ENCODE measurements at regions not wholly inside any gene's neighbourhood (a gene's known extent, or its start where the extent isn't known, plus 50 kb on each side); places are given as distances from the start of the nearest gene placed in this dataset.

DNA sequence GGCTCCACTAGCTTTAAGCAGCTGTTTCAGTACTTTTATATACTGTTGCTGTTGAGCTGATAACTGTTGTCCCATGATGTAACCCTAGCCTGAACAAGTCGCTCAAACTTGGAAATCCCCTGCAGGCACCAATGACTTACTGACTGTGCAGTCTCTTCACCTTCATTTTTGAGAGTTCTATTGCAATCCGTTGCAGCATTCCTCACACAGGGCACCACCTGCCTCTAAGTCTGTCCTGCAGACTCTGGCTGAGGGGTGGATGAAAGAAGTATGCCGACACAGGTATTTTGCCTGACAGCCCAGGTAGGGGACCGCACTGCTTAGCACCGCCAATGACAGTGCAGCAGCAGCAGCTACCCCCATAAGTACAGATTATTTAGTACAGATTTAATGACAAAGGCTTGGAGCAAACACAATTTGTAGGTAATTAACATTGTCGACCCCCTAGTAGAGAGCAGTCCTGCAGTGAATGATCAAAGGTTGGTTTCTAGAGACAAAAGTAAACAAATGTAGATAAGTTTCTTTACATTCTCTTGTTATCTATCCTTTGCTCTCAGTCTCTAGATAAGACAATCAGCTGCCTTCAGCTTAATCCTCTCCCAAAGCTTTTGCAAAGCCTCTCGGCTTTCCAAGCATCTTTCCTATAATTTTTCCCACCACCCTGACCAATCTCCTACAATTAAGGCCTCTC, 205.0 kb downstream of the PABPC4L start:
- DNase-seq (ENCODE audit: low spot score) (no peak), ATAC-seq (ENCODE audit: insufficient number of reproducible peaks, low FRiP score, low read depth) (no peak)
- no peaks in the 10 kb centered on the region for H3K36me3 ChIP-seq
- H3K27ac ChIP-seq = no peak overlapping the region
- no peaks in the 10 kb centered on the region for H3K27me3 ChIP-seq (replicated peaks; ENCODE audit: insufficient read depth)
- H3K9me3 ChIP-seq = no peaks in the 10 kb centered on the region
- H3K4me1 ChIP-seq (ENCODE audit: control insufficient read depth in 1 of 2, low read depth in 2 of 2) = no peaks in the 10 kb centered on the region
- TF ChIP-seq, protein P1, sequence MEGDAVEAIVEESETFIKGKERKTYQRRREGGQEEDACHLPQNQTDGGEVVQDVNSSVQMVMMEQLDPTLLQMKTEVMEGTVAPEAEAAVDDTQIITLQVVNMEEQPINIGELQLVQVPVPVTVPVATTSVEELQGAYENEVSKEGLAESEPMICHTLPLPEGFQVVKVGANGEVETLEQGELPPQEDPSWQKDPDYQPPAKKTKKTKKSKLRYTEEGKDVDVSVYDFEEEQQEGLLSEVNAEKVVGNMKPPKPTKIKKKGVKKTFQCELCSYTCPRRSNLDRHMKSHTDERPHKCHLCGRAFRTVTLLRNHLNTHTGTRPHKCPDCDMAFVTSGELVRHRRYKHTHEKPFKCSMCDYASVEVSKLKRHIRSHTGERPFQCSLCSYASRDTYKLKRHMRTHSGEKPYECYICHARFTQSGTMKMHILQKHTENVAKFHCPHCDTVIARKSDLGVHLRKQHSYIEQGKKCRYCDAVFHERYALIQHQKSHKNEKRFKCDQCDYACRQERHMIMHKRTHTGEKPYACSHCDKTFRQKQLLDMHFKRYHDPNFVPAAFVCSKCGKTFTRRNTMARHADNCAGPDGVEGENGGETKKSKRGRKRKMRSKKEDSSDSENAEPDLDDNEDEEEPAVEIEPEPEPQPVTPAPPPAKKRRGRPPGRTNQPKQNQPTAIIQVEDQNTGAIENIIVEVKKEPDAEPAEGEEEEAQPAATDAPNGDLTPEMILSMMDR (IDR thresholded peaks at IDR 0.05) = no peak
- no peak overlapping the region for H3K4me3 ChIP-seq

DNA sequence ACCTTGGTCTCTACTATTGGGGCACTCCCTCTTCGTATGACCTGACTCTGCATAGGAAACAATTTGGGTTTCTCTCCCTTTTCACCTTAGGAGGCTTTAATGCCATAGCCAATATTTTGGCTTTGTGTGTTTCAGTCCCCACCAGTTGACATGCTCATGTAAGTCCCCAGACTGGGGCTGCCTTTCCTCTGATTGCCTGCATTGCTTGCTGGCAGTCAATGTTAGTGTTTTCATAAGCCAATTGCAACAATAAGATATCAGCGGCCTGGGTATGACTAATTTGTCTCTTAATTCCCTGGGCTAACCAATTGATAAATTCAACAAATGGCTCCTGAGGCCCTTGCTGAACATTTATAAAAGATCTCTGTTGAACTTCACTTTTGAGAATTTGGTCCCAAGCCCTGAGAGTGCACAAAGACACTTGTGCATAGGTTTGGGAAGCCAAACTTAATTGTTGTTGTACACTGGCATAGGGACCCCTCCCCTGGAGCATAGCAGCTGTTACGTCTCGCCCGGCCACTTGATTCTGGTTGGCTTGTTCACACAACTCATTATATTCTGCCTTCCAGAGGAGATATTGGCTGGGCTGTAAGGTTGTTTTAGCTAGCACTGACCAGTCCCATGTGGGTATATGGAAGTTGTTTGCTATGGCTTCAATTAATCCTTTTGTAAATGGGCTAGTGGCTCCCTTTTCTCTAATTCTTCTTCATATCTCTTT, 206.2 kb downstream of the PABPC4L start:
- no peaks in the 10 kb centered on the region for H3K4me1 ChIP-seq (ENCODE audit: control insufficient read depth in 1 of 2, low read depth in 2 of 2)
- H3K4me3 ChIP-seq = no peak overlapping the region
- no peaks in the 10 kb centered on the region for H3K36me3 ChIP-seq
- no peak for ATAC-seq (ENCODE audit: insufficient number of reproducible peaks, low FRiP score, low read depth)
- no peaks in the 10 kb centered on the region for H3K9me3 ChIP-seq
- DNase-seq (ENCODE audit: low spot score) = no peak
- H3K27ac ChIP-seq = no peak overlapping the region
- H3K27me3 ChIP-seq (replicated peaks; ENCODE audit: insufficient read depth) = no peaks in the 10 kb centered on the region
- TF ChIP-seq, protein P1 (IDR thresholded peaks at IDR 0.05) = no peak

DNA sequence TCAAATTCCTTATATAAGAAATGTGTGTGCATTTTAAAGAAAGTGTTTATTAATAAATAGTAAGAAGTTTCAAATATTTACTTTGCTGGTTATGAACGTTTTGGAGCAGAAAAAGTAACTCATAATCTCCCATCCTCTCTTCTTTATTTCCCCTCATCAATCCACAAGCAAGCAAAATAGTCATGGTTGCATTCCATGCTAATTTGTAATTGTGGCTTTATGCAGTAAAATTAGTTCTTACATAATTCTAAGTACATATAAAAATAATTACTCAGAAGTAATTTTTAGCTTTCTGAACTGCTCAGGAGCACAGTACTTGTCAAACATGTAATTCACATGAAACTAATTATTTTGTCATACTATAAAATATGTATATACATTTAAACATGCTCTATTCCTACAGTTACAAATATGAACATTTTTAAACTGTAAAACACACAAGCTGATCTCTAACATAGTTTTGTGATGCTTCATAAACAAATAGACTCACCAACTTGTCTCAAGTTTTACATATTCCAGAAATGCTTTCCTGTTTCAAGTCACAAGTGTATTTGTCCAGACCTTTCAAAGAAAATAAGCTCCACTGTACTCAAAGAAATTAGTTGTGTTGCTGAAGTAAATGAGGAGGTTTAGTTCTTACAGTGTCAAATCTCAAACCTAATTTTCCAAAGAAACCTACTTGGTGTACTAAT, 218.9 kb downstream of the PABPC4L start:
- Histone ChIP-seq H3K27ac (no peak overlapping the region), H3K27me3 (replicated peaks; ENCODE audit: insufficient read depth) (no peaks in the 10 kb centered on the region), H3K9me3 (no peaks in the 10 kb centered on the region), H3K4me1 (ENCODE audit: control insufficient read depth in 1 of 2, low read depth in 2 of 2) (no peaks in the 10 kb centered on the region), H3K36me3 (no peaks in the 10 kb centered on the region), H3K4me3 (no peak overlapping the region)
- ATAC-seq (ENCODE audit: insufficient number of reproducible peaks, low FRiP score, low read depth) (no peak), DNase-seq (ENCODE audit: low spot score) (no peak)
- TF ChIP-seq, protein P1 (IDR thresholded peaks at IDR 0.05) = no peak

DNA sequence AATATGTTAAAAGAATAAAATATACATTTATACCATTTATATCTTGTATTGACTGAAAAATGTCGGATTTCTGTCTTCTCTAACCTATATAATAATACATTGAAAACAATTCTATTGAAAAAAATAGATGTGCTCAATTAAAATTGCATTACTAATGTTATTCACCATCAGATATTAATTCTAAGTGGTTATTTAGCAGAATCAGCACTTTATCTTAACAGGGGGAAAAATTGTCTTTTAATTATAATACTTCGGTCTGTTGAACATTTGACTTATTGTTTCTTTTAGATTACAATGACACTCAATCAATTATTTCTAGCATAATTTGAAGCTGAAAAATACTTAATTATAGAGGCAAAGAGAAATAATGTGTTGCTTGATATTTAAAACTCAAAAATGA, 220.3 kb downstream of the PABPC4L start:
- DNase-seq (ENCODE audit: low spot score) (no peak), ATAC-seq (ENCODE audit: insufficient number of reproducible peaks, low FRiP score, low read depth) (no peak)
- no peak overlapping the region for H3K27ac ChIP-seq
- H3K36me3 ChIP-seq = no peaks in the 10 kb centered on the region
- no peaks in the 10 kb centered on the region for H3K9me3 ChIP-seq
- H3K27me3 ChIP-seq (replicated peaks; ENCODE audit: insufficient read depth) = no peaks in the 10 kb centered on the region
- TF ChIP-seq, protein P1 (IDR thresholded peaks at IDR 0.05) = no peak
- H3K4me1 ChIP-seq (ENCODE audit: control insufficient read depth in 1 of 2, low read depth in 2 of 2) = no peaks in the 10 kb centered on the region
- no peak overlapping the region for H3K4me3 ChIP-seq

DNA sequence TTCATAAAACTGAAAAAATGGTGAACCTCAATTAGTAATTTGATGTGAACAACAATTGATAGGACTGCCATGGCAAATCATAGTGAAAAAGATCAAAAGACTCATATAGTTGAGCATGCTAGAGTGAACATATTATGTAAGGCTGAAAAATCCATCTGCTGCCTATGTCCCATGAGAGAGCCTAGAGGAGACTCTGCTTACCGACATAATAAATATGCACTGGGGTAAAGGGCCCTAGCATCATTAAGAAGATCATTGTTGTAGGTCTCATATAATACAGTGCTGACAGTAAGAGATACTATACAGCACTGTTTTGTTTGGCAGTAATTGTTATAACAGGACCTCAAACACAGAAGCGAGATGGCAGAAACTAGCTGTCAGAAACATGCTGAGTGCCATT, 229.0 kb downstream of the PABPC4L start:
- no peak overlapping the region for H3K4me3 ChIP-seq
- H3K27me3 ChIP-seq (replicated peaks; ENCODE audit: insufficient read depth) = no peaks in the 10 kb centered on the region
- H3K9me3 ChIP-seq = no peaks in the 10 kb centered on the region
- ATAC-seq (ENCODE audit: insufficient number of reproducible peaks, low FRiP score, low read depth) = no peak
- no peaks in the 10 kb centered on the region for H3K4me1 ChIP-seq (ENCODE audit: control insufficient read depth in 1 of 2, low read depth in 2 of 2)
- no peak overlapping the region for H3K27ac ChIP-seq
- H3K36me3 ChIP-seq = no peaks in the 10 kb centered on the region
- DNase-seq (ENCODE audit: low spot score) = no peak
- TF ChIP-seq, protein P1 (IDR thresholded peaks at IDR 0.05) = no peak

Data from thoracic aorta (tissue), 2 donors.